C4-2B (cell line): ENCODE measurements at regions not wholly inside any gene's neighbourhood (a gene's known extent, or its start where the extent isn't known, plus 50 kb on each side); places are given as distances from the start of the nearest gene placed in this dataset.

Experiments used
- CTCF ChIP-seq: fragments of 450-650 bp; conservative IDR thresholded peaks from 2 replicates; pipeline ENCODE4 v1.5.1; 2017; ENCODE audit warnings: mild to moderate bottlenecking
- ZFX ChIP-seq: fragments of 450-650 bp; IDR thresholded peaks from 2 replicates; pipeline ENCODE4 v1.6.1; 2017

GRCh38 chr1:96039910-96040309 is 681.7 kb upstream of the PTBP2 start:
- TF ChIP-seq CTCF (no peak), ZFX (no peak)
